ENCODE measurements at regions not wholly inside any gene's neighbourhood (a gene's known extent, or its start where the extent isn't known, plus 50 kb on each side); places are given as distances from the start of the nearest gene placed in this dataset.
"Not testable (repeated sequence)": the region's sequence is repeated elsewhere in the genome, so short reads cannot be mapped to it uniquely, and the experiment has no call there.

GRCh38 chr22:12595724-12596123, 2932.3 kb upstream of the OR11H1 start:
- H3K4me3 ChIP-seq (ENCODE audit: low read length); H3K4me1 ChIP-seq (ENCODE audit: control insufficient read depth in 2 of 2, insufficient read depth in 2 of 2, low read length in 2 of 2); CTCF ChIA-PET; ATAC-seq; H3K27ac ChIP-seq (ENCODE audit: low read depth, low read length); H3K36me3 ChIP-seq (ENCODE audit: control insufficient read depth in 2 of 3, insufficient read depth in 3 of 3, low read length in 3 of 3); H3K4me1 Mint-ChIP-seq; DNase-seq; H3K9me3 ChIP-seq (ENCODE audit: control insufficient read depth in 2 of 3, low read length in 3 of 3); H3K27me3 ChIP-seq (ENCODE audit: control insufficient read depth in 2 of 2, insufficient read depth in 2 of 2, low read length in 2 of 2); intact Hi-C loops (cut with micrococcal nuclease); POLR2A ChIA-PET; H3K4me3 Mint-ChIP-seq; H3K36me3 Mint-ChIP-seq; H3K27me3 Mint-ChIP-seq; H3K27ac Mint-ChIP-seq: not testable (repeated sequence)
- H3K9me3 Mint-ChIP-seq = peaks cover 11 to 70% (median 39%) of the 10 kb centered on the region in 11 donors

GRCh38 chr22:12597778-12598177, 2930.2 kb upstream of the OR11H1 start:
- H3K4me3 ChIP-seq (ENCODE audit: low read length); H3K27ac ChIP-seq (ENCODE audit: low read depth, low read length); CTCF ChIA-PET; H3K36me3 ChIP-seq (ENCODE audit: control insufficient read depth in 2 of 3, insufficient read depth in 3 of 3, low read length in 3 of 3); H3K4me1 Mint-ChIP-seq; POLR2A ChIA-PET; H3K4me3 Mint-ChIP-seq; DNase-seq; H3K27ac Mint-ChIP-seq; H3K27me3 Mint-ChIP-seq; H3K27me3 ChIP-seq (ENCODE audit: control insufficient read depth in 2 of 2, insufficient read depth in 2 of 2, low read length in 2 of 2); ATAC-seq; H3K4me1 ChIP-seq (ENCODE audit: control insufficient read depth in 2 of 2, insufficient read depth in 2 of 2, low read length in 2 of 2); intact Hi-C loops (cut with micrococcal nuclease): not testable (repeated sequence)
- Mint-ChIP-seq H3K9me3 (peaks cover 19 to 65% (median 45%) of the 10 kb centered on the region in 11 donors), H3K36me3 (peaks cover 0 to 13% (median 0%) of the 10 kb centered on the region in 5 donors)
- H3K9me3 ChIP-seq (ENCODE audit: control insufficient read depth in 2 of 3, low read length in 3 of 3) = peaks cover 0 to 17% (median 0%) of the 10 kb centered on the region in 3 experiments

- CTCF ChIA-PET; H3K27me3 Mint-ChIP-seq; H3K36me3 ChIP-seq (ENCODE audit: control insufficient read depth in 2 of 3, insufficient read depth in 3 of 3, low read length in 3 of 3); POLR2A ChIA-PET; H3K4me3 ChIP-seq (ENCODE audit: low read length); ATAC-seq; H3K27ac Mint-ChIP-seq; H3K27ac ChIP-seq (ENCODE audit: low read depth, low read length); H3K4me1 ChIP-seq (ENCODE audit: control insufficient read depth in 2 of 2, insufficient read depth in 2 of 2, low read length in 2 of 2); DNase-seq; H3K4me1 Mint-ChIP-seq; H3K27me3 ChIP-seq (ENCODE audit: control insufficient read depth in 2 of 2, insufficient read depth in 2 of 2, low read length in 2 of 2); intact Hi-C loops (cut with micrococcal nuclease): not testable (repeated sequence)
- H3K4me3 Mint-ChIP-seq = peak overlapping the region in 2 of 10 donors; percentile 5 to 34
- peaks cover 0 to 13% (median 0%) of the 10 kb centered on the region in 5 donors for H3K36me3 Mint-ChIP-seq
- peaks cover 13 to 79% (median 43%) of the 10 kb centered on the region in 11 donors for H3K9me3 Mint-ChIP-seq
- peaks cover 0 to 21% (median 0%) of the 10 kb centered on the region in 3 experiments for H3K9me3 ChIP-seq (ENCODE audit: control insufficient read depth in 2 of 3, low read length in 3 of 3)
Observed at GRCh38 chr22:12601510-12601869, 2926.5 kb upstream of the OR11H1 start.

GRCh38 chr22:12601870-12602779, 2925.9 kb upstream of the OR11H1 start:
- H3K27me3 ChIP-seq (ENCODE audit: control insufficient read depth in 2 of 2, insufficient read depth in 2 of 2, low read length in 2 of 2) = no peaks in the 10 kb centered on the region
- DNase-seq (peak in 1 of 9 donors; percentile 12), ATAC-seq (no peak)
- no peak overlapping the region for H3K4me3 ChIP-seq (ENCODE audit: low read length)
- no peaks in the 10 kb centered on the region for H3K4me1 ChIP-seq (ENCODE audit: control insufficient read depth in 2 of 2, insufficient read depth in 2 of 2, low read length in 2 of 2)
- H3K27ac ChIP-seq (ENCODE audit: low read depth, low read length) = no peak overlapping the region
- ChIA-PET POLR2A (no interaction called here), CTCF (no interaction called here)
- H3K4me1 Mint-ChIP-seq = no peaks in the 10 kb centered on the region
- H3K27me3 Mint-ChIP-seq = no peaks in the 10 kb centered on the region
- peaks cover 0 to 21% (median 0%) of the 10 kb centered on the region in 3 experiments for H3K9me3 ChIP-seq (ENCODE audit: control insufficient read depth in 2 of 3, low read length in 3 of 3)
- H3K4me3 Mint-ChIP-seq = peak overlapping the region in 2 of 10 donors; percentile 5 to 34
- no peaks in the 10 kb centered on the region for H3K36me3 ChIP-seq (ENCODE audit: control insufficient read depth in 2 of 3, insufficient read depth in 3 of 3, low read length in 3 of 3)
- H3K27ac Mint-ChIP-seq = no peak overlapping the region
- H3K9me3 Mint-ChIP-seq = peaks cover 13 to 79% (median 46%) of the 10 kb centered on the region in 11 donors
- H3K36me3 Mint-ChIP-seq = peaks cover 0 to 16% (median 0%) of the 10 kb centered on the region in 5 donors
- intact Hi-C loops (cut with micrococcal nuclease) = no loop called here

GRCh38 chr22:12603399-12603798, 2924.6 kb upstream of the OR11H1 start:
- H3K27ac Mint-ChIP-seq; ATAC-seq; POLR2A ChIA-PET; H3K4me1 ChIP-seq (ENCODE audit: control insufficient read depth in 2 of 2, insufficient read depth in 2 of 2, low read length in 2 of 2); H3K4me3 Mint-ChIP-seq; H3K4me1 Mint-ChIP-seq; intact Hi-C loops (cut with micrococcal nuclease); CTCF ChIA-PET; H3K27ac ChIP-seq (ENCODE audit: low read depth, low read length); DNase-seq; H3K36me3 ChIP-seq (ENCODE audit: control insufficient read depth in 2 of 3, insufficient read depth in 3 of 3, low read length in 3 of 3); H3K27me3 ChIP-seq (ENCODE audit: control insufficient read depth in 2 of 2, insufficient read depth in 2 of 2, low read length in 2 of 2); H3K27me3 Mint-ChIP-seq; H3K4me3 ChIP-seq (ENCODE audit: low read length): not testable (repeated sequence)
- peaks cover 0 to 17% (median 0%) of the 10 kb centered on the region in 3 experiments for H3K9me3 ChIP-seq (ENCODE audit: control insufficient read depth in 2 of 3, low read length in 3 of 3)
- H3K9me3 Mint-ChIP-seq = peaks cover 13 to 77% (median 45%) of the 10 kb centered on the region in 11 donors
- H3K36me3 Mint-ChIP-seq = peaks cover 0 to 11% (median 0%) of the 10 kb centered on the region in 5 donors

GRCh38 chr22:12603833-12604232, 2924.2 kb upstream of the OR11H1 start:
- H3K36me3 Mint-ChIP-seq = peaks cover 0 to 11% (median 0%) of the 10 kb centered on the region in 5 donors
- peaks cover 0 to 16% (median 0%) of the 10 kb centered on the region in 3 experiments for H3K9me3 ChIP-seq (ENCODE audit: control insufficient read depth in 2 of 3, low read length in 3 of 3)
- H3K36me3 ChIP-seq (ENCODE audit: control insufficient read depth in 2 of 3, insufficient read depth in 3 of 3, low read length in 3 of 3); POLR2A ChIA-PET; H3K4me3 ChIP-seq (ENCODE audit: low read length); DNase-seq; H3K4me1 Mint-ChIP-seq; H3K4me1 ChIP-seq (ENCODE audit: control insufficient read depth in 2 of 2, insufficient read depth in 2 of 2, low read length in 2 of 2); intact Hi-C loops (cut with micrococcal nuclease); H3K27ac ChIP-seq (ENCODE audit: low read depth, low read length); H3K27me3 ChIP-seq (ENCODE audit: control insufficient read depth in 2 of 2, insufficient read depth in 2 of 2, low read length in 2 of 2); CTCF ChIA-PET; ATAC-seq; H3K27ac Mint-ChIP-seq; H3K27me3 Mint-ChIP-seq; H3K4me3 Mint-ChIP-seq: not testable (repeated sequence)
- H3K9me3 Mint-ChIP-seq = peaks cover 14 to 75% (median 44%) of the 10 kb centered on the region in 11 donors

GRCh38 chr22:12608454-12608853, 2919.5 kb upstream of the OR11H1 start:
- H3K4me1 Mint-ChIP-seq; CTCF ChIA-PET; H3K27me3 ChIP-seq (ENCODE audit: control insufficient read depth in 2 of 2, insufficient read depth in 2 of 2, low read length in 2 of 2); DNase-seq; H3K27ac ChIP-seq (ENCODE audit: low read depth, low read length); H3K36me3 ChIP-seq (ENCODE audit: control insufficient read depth in 2 of 3, insufficient read depth in 3 of 3, low read length in 3 of 3); H3K9me3 ChIP-seq (ENCODE audit: control insufficient read depth in 2 of 3, low read length in 3 of 3); H3K4me3 ChIP-seq (ENCODE audit: low read length); H3K27ac Mint-ChIP-seq; H3K27me3 Mint-ChIP-seq; intact Hi-C loops (cut with micrococcal nuclease); H3K4me1 ChIP-seq (ENCODE audit: control insufficient read depth in 2 of 2, insufficient read depth in 2 of 2, low read length in 2 of 2); POLR2A ChIA-PET; ATAC-seq; H3K4me3 Mint-ChIP-seq: not testable (repeated sequence)
- Mint-ChIP-seq H3K9me3 (peaks cover 9 to 63% (median 36%) of the 10 kb centered on the region in 11 donors), H3K36me3 (peaks cover 0 to 13% (median 0%) of the 10 kb centered on the region in 5 donors)

Measured in naive thymus-derived CD4-positive, alpha-beta T cell (primary cell).